ENCODE measurements at regions not wholly inside any gene's neighbourhood (a gene's known extent, or its start where the extent isn't known, plus 50 kb on each side); places are given as distances from the start of the nearest gene placed in this dataset.

DNA sequence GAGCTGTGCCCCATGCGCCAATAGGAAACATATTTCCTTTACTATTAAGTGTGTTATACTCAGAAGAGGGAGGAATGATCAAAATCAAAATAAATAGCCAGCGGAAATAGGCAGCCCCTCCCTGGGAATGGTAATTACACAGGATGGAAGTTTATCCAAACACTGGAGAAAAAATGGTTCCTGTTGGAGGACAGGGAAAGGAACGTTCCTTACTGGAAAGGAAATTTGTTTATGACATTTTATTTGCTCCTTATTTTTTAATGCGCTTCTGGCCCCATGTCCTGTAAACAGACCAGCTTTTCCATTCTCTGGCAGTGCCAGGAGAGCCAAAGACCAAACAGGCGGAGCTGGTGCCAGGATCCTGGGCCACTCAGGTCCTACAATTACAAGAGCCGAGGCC lies 273.7 kb downstream of the SOX9 start:
- no peak for DNase-seq

DNA sequence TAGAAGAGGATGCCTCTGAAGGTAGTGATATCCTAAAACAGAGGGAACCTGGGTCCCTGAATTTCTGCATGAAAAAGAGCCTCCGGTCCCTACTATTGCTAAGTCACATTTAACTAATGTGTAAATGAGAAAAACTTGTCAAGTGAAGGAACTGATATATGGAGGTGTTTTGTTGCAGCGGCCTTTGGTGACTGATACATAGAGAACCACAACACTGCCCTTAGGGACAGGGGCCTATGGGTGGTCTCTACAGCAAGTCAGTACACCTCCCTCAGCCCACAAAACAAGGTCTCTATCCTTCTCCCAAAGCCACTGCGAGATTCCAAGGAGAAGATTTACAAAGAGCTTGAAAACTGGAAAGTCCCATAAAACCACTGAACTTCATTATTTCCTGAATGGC lies 275.3 kb downstream of the SOX9 start:
- DNase-seq = no peak

DNA sequence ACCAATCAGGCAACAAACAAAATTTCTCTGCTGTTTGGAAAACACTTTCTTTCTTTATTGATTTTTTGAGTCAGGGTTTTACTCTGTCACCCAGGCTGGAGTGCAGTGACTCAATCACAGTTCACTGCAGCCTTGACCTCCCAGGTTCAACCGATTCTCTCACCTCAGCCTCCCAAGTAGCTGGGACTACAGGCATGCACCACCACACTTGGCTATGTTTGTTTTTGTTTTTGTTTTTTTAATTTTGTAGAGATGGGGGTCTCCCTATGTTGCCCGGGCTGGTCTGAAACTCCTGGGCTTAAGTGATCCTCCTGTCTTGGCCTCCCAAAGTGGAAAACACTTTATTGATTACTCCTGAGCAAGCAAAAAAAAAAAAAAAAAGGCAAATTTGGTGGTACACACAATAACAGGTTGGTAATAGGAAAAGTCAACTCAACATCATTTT lies 276.4 kb downstream of the SOX9 start:
- no peak for DNase-seq

DNA sequence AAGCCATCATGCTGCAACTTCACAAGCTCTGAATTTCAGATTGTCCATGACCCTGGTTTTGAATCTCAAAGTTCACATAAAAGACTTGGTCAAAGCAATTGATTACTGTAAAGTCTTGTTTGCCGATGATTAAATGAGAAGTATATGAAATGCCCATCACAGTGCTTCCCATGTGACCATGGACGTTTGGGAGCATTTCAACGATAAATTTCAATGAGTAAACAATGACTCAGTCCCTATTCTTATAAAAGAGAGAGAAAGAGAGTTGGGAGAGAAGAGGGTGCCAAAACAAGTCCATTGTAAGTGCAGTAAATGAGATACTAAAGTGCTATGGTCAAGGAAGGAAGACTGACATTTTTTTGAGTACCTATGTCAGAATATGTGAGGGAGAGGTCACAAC lies 276.9 kb downstream of the SOX9 start:
- DNase-seq = no peak

DNA sequence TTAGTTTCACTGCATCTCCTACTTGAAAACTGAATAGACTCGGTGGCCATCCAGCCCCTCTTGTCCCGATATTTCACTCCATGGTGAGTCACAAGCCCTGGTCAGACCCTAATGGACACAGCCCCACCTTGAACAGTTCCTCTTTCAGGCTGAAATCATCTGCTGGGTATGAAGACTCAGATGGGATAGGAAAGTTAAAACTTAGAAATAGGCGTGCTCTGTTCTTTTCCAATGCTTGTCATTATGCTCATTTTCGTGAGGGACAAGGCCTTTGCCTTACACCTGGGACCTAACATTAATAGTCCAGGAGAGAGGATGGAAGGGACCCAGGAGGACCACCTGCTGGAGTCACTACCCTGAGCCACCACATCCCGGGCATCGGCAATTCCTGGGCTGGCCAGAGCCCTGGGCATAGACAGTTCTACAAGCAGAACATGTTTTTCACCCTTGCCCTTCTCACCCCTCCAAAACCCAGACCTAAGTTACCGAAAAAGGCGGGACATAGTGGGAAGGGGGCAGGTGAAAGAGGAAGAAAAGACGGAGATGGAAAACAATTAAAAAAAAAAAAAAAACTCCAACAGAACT lies 278.3 kb downstream of the SOX9 start:
- DNase-seq = no peak

DNA sequence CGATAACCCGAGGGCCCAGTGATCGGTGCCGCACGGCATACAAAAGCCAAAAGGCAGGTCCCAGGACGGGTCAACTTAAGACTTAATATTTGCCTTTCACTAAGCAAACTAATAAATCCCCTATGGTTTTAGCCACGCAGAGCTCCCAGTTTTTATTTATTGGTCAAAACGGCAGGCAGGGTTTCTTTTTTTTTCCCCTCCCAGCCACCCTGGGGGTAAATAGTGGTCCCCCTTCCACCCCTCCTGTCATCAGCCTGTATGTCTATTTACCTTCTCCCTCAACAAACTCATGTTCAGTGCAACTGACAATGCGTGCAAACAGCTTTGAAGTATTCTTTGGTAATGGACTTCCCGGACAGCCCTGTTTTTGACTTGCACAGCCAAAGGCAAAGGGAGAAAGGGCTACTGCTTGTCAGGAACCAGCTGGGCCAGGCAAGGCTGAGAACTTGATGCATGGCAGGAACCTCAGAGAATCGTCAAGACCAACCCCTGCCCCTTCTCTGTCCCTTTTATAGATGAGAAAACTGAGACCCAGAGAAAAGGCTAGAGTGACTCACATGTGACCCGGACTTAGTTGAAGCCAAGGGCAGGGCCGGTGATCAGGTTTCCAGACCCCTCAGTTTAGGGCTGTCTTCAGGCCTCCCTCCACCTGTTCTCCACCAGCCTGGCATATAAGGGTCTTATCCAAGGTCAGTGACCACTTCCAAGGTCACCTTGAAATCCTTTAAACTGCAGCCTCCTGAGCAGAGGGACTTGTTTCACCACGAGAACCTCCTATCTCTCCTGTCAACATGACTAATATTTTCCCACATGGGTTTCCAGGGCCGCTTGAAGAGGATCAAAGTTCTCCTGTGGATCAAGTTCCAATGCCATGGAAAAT lies 279.0 kb downstream of the SOX9 start:
- no peak for DNase-seq

DNA sequence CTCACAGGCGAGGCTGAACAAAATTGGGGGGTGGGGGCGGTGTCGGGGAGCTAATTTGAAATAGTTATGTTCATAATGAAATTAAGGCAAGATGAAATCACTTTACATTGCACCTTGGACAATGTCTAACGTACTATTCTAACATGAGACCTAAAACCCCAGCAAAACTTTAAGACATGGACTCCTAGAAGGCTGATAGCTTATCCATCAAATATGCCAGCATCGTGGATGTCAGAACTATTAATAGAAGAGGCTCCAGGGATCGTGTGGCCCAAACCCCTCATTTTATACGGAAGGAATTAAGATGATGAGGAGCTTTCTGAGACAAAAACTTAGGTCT lies 279.6 kb downstream of the SOX9 start:
- DNase-seq = no peak

DNA sequence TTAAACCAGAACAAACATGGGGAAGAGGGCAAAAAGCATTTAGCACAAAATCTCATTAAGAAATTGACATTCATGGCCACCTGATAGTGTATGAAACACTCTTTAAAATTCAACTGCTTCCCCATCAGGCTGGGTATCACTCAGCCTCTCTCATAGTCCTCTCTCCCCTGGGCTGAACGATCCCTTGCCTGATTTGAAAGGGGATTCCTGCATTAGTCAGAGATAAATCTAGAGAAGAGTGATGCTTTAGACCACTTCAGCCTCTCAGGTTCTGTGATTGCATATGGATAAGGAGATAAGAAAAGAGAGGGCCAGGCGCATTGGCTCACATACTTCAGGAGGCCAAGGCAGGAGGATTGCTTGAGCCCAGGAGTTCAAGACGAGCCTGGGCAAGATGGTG lies 280.0 kb downstream of the SOX9 start:
- no peak for DNase-seq

DNA sequence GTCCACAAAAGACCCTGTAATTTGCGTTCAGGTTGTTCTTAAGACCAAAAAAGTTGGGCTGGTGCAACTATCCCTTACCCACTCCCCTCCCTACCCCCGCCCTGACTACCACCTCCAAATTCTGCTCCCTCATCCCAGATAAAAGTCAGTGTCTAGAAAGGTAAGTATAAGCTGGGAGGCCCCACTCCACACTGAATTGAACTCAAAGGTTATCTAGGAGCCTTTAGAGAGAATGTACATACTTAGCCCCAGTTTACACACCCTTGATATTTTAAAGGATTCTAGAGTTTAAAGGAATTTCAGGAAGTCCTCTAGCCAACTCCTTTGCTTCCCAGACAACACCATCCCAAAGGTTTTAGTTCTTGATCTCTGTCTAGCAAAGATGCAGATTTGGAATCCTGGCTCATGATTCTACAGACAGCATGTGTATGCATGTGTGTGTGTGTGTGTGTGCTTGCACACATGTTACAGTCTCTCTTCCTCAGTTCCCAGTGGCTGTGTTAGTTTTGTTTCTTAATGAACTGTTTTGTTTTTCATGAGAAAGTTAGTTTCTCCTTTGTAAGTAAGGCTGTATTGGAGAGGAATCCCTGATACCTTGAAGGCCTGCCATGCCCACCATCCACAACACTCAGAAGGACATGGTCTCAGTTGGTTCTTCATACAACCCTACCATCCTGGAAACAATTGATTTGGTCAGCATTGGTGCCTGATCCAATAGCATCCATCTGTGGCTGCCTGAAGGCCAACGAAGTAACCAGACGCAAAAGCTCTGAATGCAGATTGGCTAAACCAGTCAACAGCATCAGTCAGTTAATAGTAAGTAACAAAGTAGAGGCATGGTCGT lies 281.3 kb downstream of the SOX9 start:
- no peak for DNase-seq

DNA sequence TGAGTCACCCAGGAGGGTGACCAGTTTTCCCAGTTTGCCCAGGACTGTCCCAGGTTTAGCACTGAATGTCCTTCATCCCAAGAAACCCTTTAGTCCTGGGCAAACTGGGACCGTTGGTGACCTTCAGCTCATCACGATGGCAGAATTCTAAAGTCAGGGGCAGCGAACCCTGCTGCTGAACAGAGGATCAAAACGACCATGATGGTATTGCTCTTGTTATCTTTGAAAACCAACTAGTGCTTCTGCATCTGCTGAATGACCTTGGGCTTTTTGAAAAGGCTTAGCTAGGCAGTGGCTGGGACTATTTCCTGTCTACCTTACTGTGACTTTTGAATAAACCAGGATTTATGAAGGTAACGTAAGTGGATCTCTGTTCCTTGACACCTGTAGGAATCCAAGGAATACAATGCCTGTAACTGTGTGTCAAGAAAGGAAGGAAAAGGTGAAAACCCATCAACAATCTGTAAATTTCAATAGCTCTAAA lies 281.9 kb downstream of the SOX9 start:
- DNase-seq = no peak

DNA sequence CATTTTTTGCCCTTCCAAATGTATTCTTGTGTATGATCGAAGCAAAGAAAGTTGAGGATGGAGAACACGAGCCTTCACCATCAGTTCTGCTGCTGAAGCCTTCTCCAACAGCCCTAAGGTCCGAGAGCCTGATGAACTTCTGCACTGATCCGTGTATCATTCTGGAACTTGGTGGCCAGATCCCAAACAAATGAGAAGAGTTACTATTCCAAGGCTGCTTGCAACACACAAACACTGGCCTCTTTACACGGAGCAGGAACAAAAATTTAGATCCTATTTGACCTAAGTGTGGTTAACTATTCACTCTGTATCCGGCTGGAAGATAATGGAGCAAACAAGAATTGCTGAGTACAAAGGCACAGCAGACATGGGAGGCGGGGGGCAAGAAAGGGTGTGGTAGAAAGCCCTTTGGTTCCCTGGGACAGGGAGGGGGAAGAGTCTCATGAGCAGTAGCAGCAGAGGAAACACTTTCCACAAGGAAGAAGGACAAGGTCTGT lies 282.9 kb downstream of the SOX9 start:
- DNase-seq = no peak

DNA sequence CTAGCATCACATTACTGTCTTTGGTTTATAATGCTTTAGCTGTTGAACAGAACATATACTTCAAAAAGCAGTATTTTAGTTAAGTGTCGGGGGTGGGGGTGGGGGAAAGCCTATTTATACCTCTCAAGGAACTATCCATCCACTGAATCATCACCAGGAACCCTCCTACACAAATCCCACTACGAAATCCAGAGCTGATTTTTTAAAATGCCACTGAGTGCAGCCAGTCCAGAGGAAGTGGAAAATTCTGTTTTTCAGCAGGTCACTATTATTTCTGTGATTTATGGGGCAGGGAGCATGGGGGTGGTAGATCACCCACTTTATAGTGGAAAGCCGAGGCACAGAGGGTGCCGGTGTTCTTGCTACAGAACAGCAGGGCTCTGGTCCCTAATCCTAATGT lies 284.1 kb downstream of the SOX9 start:
- no peak for DNase-seq

DNA sequence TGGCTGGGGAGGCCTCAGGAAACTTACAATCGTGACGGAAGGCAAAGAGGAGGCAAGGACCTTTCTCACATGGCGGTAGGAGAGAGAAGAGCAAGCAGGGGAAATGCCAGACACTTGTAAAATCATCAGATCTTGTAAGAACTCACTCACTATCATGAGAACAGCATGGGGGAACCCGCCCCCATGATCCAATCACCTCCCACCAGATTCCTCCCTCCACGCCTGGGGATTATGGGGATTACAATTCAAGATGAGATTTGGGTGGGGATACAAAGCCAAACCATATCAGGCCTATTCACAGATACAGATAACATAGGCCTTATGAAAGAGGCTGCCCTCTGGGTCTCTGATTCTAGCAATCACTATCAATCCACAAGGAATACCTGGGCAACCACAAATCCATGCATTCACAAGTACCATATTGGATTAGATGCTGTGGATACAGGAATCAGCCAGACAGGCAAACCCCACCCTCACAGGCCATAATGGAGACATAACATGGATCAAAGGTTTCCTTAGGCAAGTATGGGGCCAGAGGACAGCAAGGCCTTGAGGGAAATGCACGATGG lies 284.9 kb downstream of the SOX9 start:
- DNase-seq = no peak

DNA sequence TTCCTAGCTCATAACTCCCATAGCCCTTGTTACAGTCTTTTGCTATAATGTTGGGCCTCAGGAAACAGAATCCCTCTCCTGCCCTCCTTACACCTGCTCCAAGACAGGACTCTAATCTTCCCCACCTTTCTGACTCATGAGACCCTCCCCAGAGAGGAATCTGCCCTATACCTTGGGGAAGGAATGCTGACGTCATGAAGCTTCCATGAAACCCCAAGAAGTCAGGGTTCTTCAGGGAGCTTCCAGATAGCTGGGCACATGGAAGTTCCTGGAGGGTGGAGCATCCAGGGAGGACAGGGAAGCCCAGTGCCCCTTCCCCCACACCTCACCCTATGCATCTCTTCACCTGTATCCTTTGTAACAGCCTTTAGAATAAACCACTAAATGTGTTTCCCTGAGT lies 285.7 kb downstream of the SOX9 start:
- no peak for DNase-seq

DNA sequence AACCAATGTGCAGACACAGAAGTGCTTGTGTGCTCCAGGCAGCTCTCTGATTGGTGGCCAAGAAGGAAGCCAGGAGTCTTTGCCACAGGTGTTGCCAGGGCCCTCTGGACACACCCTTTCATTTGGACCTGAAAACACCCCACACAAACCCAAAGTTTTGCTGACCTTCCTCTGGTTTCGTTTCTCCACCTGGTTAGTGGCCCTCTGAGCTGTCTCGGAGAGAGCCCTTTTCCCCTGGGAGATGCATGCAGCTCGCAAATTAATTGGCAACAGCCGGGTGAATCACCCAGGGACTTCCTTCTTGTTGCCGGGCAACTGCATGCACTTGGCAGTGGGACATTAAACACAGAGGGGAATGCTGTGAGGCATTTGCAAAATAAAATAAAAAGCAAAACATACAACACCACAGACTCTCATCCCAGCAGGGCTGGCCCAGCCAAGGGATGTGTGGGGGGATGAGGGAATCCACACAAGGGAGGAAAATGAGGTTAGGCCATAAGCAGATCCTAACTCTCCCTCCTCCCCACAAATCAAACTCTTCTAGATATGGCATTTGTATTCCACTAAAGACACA lies 286.6 kb downstream of the SOX9 start:
- no peak for DNase-seq

DNA sequence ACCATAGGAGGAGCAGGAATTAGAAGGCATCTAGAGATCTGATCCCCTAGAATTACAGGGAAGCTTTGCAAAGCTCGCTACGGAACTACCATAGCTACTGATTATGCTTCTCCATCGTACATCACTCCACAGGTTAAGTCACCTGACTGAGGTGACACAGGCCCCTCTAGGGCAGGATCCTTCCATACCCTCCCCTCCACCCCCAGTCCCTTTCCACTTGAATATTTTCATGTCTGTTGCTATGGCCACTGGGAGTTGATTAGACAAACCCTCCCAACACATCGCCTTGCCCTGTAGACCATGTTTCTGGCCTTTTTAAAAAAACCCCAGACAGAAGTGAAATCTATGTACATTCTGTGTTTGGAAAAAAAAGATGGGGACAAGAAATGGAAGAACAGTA lies 287.1 kb downstream of the SOX9 start:
- no peak for DNase-seq

DNA sequence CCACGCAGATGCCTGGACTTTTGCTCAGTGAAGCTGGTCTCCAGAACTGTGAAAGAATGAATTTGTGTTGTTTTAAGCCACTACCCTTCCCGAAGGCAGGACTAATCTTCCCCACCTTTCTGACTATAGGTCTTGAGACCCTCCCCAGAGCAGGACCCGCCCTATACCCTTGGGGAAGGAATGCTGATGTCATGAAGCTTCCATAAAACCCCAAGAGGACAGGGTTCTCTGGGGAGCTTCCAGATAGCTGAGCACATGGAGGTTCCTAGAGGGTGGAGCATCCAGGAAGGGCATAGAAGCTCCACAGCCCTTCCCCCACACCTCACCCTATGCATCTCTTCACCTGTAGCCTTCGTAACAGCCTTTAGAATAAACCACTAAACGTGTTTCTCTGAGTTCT lies 287.8 kb downstream of the SOX9 start:
- no peak for DNase-seq

DNA sequence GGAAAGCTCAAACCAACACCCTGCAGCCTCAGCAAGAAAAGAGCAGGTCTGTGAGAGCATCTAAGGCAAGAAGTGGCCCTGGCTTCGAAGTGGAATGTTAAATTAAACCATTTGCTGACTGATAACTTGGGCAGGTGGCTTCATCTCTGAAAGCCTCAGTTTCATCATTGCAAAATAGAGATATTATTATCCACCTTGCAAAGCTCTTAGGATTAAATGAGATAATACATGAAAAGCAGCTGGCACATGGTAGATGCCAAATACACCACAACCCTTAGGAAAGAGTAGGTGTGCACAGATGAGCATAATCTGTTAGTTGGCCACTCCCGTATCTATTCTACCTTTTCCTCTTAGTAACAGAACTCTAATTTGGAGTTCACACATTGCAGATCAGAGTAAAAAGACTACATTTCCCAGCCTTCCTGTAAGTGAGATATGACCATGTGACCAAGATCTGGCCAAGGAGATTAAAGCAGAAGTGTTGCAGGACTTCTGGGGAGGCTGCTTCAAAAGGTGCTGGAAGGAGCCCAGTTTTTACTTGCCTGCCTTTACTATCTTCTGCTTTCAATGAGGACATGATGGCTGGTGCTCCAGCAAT lies 288.7 kb downstream of the SOX9 start:
- no peak for DNase-seq

DNA sequence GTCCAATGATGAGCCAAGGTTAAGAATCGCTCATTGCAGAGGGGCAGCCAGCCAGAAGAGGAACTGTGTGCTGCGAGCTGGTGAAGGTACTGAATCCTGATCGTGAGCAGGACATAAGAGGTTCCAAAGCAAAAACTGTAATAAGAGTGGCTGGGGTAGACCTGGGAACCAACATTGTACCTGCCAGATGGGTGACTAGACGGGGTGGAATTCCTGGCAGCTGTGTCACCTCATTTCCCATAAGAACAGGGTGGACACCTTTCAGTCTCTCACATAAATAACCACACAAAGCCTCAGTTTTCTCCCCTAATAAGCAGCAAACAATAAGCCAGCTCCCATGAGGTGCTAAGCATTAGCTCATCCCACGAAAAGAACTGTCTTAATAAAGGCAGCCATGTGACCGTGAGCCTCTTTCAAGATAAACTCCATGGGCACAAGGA lies 290.3 kb downstream of the SOX9 start:
- DNase-seq = no peak

DNA sequence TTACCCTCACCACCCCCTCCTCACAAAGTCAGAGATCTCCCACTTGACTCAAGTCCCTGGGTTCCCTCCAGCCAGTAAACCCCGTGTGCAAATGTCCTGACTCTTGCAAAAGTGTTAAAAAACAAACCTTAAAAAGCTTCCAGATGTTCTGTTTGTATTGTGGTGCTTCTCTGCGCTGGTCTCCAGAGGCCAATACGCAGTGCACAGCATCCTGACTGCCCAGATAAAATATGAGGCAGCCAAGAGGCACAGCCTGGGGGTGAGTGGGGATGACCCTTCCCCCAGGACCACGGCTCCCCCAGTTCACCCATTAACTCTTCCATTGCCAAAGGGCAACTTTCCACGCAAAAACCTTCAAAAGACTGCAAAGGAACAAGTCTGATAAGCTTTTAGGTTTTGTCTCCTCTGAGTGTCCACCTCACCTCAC lies 291.8 kb downstream of the SOX9 start:
- no peak for DNase-seq

DNA sequence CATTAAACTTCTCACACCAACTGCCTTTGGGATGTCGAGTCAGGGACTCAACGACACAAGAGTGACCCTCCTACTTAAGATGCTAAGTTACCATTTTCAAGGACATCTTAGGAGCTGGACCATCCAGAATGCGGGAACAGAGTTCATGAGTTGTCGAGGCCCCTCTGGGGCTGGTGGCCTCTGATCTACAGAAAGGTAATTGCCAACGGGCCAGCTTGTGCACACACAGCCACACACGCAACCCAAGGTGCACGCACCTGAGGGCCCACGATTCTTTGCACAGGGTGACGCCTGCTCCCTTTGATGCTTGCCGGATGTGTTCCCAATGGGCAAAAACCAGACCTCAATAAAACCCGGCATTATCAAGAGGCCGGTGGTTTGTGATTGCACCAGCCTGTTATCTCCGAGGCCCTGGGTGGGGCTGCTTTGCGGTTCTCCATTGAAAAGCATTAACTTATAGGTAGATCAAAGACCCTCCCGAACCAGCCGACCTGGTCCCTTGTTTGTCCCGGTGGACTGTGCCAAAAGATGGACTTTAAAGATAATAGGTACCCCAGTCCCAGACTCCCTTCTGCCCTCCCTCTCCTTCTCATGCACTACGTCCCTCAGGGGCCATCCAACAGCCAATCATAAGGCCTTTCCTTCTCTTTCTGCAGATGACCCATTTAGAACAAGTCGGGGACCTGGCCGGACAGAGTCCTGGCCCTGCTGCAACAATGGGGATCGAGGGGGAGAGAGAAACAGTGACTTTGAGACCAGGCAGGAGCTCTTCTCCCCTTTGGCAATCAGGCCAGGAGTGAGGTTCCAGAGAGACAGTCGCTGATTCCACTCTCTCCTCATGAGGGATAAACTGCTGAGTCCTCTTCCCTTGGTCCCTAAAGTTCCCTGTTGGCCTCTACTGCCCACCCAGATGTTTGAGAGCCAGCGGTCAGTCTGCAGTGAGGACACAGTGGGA lies 292.5 kb downstream of the SOX9 start:
- no peak for DNase-seq
